Activated T-helper 1 cell treated with anti-CD3 and anti-CD28 coated beads, Interleukin-2, amount 50 U/mL, for 16 hours (primary cell): ENCODE measurements at regions not wholly inside any gene's neighbourhood (a gene's known extent, or its start where the extent isn't known, plus 50 kb on each side); places are given as distances from the start of the nearest gene placed in this dataset.

Experiments
- DNase-seq, 2 donors: peaks; one replicate each; pipeline ENCODE4 v3.0.0-alpha.2; 2020; ENCODE audit warnings: low read depth in 1 of 2, low spot score in 1 of 2

DNA sequence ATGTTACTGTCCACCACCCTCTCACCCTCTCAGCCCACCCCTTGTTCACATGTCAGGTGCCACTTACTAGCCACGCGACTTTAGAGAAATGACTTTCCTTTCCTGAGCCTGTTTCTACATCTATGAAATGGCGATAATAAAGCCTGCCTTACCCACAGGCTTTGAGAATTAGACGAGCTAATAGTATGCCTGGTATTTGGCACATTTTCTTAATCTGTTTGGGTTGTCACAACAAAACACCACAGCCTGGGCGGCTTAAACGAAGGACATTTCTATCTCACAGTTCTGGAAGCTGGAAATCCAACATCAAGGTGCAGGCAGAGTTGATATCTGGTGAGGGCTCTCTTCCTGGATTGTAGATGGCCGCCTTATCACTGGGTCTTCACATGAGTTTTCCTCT, 273.9 kb upstream of the FMN2 start:
- DNase-seq = no peak

DNA sequence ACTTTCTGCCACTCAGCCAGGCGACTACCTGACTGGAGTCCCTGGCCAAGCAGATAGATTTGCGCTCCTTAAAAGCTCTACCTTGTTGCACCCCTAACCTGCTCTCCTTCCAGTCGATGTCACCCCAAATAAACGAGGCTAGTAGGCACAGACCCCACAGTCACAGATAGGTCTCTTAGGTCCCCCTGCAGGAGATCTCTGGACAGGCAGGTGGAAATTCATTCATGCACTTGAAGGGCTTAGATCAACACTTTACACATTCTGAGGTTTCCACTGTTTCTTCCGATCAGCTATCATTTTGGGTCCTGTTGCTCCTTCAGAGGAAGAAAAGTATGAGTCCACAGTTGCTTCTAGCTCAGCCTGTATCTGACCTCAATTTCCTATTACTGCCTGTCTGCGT, 272.6 kb upstream of the FMN2 start:
- no peak for DNase-seq

DNA sequence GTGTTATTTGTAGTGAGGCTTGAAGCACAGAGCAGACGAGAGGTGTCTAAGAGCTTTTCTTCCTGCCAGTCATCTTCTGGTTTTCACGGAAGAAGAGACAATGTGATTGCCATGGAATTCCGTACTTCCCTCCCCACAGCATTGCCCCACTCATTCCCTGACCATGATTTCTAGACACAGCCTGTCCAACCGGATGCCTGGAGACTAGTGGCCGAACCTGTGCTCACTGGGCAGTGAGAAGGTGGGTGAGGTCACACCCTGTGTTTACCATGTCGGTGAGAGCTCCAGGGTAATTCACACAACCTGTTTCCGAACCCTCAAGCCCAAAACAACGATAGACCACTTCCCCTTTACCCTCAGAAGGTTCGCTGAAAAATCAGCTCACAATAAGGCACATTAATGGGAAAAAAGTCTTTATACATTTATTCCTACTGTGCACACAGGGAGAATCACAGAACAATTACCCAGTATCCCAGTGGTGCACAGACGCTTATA, 271.9 kb upstream of the FMN2 start:
- DNase-seq = no peak

DNA sequence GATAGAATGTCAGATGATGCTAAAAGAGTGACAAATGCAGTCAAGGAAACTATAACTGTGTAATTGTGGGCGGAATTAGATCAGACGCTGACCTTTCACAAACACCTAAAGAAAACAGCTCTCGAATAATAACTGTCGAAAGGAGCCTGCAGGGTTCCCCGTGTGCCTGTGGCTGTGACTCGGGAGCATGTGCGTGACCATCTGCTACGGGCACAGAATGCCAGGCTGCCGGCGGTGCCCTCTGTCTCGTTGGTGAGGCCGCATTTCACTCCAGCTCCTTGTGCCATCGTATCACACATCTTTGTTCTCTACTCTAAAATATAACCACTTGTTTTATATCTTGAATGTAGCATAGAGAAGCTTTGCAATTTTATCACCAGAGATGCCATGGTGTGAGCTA, 267.8 kb upstream of the FMN2 start:
- no peak for DNase-seq

DNA sequence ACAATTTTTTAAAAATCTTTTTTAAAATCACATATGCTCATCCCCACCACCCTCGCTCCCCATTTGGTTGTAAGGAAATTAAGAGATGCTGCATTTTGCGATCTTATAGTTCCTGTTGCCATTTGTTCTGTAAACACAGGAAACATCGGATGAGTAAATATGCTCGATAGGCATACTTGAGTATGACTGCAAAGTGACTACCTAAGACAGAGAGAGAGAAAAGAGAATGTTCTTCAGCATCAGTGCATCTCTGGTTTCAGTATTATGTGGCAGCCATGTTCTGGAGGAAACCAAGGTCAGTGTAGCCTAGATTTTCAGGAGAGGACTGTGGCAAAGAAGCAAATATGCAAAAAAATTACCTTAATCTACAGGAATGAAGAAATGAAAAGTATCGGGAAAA, 265.5 kb upstream of the FMN2 start:
- DNase-seq = no peak

DNA sequence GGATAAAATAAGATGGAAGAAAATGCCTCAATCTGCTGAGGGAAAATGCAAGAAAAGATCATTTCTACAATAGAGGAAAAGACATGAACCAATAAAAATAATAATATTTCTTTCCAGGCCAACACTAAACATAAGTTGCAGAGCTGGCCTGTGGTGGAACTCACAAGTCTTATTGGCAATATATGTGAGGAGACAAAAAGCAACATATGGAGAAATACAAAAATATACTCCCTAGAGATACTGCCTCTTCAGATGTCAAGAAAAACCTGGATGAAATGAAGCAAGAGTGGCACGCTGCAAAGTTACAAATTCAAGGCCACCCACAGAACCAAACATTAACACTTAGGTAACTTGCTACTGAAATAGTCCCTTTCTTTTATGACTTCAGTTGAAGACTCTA, 264.9 kb upstream of the FMN2 start:
- no peak for DNase-seq

DNA sequence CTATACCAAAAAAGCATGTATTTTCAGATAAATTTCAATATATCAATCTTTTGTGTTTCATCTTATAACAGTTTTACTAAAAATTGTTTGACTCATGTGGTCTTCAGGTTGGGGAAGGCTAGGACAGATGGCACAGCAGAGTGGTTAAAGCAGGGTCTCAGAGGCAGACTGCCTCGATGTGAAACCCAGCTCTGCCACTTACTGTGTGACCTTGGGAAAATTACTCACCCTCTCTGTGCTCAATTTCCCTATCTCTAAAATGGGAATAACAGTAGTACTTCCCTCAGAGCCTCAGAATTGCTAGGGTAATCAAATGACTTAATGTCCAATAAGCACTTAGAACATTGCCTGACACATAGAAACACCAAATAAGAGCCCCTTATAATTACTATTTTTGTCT, 262.1 kb upstream of the FMN2 start:
- no peak for DNase-seq

DNA sequence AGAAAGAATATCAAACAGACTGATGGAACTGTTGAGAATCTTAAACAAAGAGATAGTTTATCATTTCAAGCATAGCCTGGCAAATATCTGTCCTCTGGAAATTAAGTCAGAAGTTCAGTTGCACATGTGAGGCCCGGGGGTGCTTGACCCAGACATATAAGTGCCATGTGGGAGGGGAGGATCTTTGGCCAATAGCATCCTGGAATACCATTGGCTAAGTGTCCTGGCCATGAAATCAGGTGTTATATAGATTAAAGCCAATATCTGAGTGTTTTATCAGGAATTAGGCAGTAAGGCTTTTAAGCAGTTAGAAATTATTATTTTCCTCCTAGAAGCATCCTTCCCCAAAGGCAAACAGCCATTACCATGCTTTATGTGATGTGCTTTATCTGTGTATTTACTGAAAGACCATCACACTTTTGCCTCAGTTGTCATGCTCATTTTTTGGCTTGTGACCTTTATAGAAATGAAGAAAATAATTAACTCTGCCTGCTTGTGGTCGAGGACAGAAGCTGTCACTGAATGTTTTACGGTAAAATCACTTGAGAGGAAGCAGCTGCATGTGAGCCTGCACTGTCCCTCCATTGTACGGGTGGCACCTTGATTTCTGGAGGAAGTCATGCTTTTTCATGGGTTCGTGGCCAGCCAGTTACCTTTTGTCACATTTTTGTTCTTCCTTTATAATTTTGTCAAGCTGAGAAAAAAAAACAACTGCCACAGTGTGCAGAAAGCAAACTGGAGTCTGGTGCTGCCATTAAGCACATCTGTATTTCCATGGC, 259.9 kb upstream of the FMN2 start:
- DNase-seq = no peak

DNA sequence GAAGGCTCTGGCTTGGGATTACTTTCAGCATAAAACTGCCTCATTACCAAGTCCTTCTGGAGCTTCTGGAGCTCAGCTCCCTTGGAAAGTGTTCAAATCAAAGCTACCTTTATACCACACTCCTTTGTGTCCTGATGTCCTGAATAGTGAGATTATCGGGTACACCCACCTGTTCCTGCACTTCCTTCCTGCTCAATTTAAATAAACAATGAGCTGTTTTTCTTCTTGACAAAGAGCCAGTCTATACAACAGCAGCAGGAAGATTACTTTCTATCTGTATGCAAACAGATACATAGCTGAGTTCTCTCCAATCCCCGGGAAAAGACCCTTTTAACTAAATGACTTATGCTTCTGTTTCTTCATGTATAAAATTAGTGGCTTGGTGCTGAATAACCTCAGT, 258.0 kb upstream of the FMN2 start:
- DNase-seq = no peak

DNA sequence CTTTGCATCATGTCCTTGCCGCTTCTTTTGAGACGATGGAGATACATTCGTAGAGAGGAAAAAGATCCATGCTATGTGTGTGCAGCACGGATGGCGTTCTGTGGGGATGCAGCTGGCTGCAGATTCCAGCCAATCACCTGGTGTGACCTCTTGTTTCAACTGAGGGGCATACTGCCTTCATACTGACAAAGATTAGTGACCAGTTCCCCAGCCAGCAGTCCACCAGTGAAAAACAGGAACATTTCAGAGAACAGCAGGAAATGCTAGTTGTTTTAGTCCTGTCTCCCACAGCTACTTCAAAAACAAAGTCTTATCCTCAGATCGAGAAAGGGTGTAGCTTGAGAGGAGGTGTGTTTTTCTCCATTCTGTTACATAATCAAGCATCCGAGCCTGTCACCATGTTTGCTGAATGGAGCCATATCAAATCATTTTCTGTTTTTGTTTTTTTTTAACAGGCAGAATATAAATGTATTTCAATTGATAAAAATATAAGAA, 255.7 kb upstream of the FMN2 start:
- DNase-seq = no peak

DNA sequence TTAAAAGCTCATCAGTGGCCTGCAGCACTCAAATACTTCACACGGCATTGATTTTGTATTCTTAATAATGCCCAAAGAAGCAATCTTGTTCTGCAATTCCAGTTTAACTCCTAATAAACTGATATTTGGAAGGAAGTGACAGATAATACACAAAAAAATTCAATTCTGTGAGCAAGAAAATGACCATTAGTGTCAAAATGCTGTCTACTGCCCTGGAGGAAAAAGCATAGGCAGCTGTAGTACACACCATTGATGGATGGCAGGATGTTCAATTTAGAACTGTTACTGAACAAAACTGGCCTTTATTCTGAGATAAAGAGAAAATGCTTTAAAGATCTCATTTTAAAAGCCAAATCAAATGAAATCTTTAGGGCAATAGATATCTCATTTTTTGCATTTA, 251.3 kb upstream of the FMN2 start:
- no peak for DNase-seq

DNA sequence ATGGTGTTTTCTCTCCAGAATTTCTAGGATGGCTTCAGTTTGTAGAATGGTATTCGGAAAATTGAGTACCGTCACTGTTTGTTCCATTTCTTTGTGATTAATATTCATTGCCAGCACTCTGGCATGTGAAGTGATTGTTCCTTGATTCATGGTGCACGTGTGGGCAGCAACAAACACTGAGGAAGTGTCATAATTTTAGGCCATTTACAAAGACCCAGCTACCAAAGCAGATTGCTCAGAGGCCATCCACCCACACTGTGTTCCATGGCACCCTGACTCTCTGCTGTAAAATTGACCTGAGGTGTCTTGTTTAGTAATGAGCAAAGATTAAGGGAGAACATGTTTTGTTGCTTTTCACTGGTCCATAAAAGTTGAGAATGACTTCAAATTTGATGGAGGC, 250.9 kb upstream of the FMN2 start:
- no peak for DNase-seq

DNA sequence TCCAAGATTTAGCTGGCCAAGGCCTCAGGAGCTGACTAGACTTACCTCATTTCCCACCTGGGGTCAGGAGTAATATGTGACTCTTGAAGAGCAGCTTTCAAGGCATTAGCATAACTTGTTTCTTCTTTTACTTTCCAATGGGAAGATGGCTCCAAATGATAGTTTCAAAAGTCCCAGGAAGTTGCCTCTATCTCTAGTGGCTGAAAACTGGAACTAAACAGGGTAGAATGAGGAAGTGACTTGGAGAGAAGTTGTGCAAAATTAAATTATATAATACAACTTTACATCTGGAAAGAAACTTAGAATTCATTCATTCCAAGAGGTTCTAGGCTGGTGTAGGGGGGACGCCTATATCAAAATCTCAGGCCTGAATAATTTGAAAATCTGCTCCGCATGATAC, 250.1 kb upstream of the FMN2 start:
- no peak for DNase-seq

DNA sequence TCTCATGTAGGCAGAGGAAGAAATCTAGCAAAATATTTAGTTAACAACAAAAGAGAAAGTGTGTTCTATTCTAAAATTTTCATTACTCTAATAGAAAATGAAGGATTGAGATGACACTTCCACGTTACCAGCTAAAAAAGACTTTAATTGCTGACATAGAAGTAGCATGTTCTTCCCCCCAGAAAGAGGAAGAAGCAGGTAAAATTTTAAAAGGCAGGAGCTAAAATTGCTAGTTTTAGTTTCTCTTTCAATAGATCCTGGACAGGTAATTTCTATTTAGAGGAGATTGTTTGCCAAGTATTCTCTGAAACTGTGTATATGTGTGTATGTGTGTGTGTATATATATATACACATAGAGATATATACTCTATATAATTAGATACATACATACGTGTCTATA, 248.1 kb upstream of the FMN2 start:
- DNase-seq = no peak

DNA sequence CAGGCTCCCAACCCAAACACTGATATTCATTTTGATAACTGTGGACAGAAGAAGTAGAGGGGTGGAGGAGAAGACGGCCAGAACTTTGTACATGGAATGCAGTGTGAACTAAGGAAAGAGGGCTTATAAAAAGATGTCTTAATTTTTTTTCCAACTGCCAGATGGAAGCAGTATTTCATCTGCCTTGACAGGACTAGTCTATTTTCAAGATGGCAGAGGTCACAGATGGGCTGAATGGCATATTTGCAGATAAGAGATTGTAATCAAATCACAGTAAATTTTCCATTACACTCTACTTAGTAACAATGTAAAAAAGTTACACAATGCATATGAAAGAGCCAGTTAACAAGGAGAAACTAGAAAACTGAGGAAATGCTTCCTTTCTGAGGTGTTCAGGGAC, 246.8 kb upstream of the FMN2 start:
- DNase-seq = no peak

DNA sequence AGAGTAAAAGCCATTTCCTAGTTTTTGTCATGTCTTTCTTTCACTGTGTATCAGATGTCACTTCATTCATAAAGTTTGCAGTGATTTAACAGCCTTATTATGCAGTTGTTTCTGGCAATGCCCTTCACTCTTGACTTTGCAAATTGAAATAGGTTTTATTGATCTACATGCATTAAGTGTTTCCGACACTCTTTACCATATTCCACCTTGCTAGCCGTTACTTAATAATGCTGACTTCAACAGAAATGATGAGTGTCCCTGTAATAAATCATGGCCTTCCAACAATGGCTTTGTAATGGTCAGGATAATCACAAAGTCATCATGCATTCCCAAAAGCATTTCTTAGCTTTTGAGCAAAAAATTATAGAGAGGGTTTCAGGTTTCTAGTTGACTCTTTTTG, 236.8 kb upstream of the FMN2 start:
- no peak for DNase-seq

DNA sequence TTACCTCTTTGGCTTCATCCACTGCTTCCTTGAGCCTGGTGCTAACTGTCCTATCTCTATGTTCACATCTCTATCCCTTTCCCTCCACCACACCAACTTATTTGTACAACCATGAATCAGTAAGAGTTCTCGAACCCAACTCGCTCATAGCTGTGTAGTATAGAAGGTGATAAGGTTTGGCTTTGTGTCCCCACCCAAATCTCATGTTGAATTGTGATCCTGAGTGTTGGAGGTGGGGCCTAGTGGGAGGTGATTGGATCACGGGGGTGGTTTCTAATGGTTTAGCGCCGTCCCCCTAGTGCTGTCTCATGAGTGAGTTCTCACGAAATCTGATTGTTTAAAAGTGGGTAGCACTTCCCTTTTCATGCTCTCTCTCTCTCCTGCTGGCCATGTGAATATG, 235.6 kb upstream of the FMN2 start:
- no peak for DNase-seq

DNA sequence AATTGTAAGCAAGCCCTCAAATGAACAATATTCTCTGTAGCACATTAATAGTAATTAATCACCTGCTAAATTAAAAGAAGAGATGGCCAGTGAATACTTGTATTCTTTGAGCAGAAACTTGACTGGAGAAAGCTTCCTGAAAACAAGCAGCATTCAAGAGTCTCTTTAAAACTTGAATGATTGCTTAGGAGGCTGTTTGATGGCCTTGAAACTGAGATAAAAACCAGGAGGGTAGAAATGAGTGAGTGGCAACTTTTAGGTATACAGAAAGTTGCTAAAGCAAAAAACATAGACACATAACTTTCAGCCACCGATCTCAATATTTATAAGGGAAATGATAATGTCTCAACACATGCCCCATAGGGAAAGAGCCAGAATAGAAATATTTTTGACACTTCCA, 234.8 kb upstream of the FMN2 start:
- no peak for DNase-seq

DNA sequence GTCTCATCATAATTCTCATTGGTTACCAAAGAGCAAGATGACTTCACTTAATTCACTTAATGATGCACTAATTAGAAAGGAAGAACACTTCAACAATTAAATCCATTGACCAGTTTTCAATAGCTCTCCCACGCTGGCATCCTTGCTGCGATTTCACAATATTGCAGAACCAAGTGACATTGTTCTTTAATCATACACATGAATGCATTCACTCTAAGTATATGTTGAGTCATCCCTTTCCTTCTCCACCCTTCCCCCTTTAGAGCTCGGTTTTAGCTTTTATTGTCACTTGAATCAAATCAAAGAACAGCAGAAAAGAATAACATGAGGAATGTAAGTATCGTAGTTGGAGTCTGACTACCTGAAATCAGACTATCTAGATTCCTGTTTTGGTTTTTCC, 233.6 kb upstream of the FMN2 start:
- no peak for DNase-seq

DNA sequence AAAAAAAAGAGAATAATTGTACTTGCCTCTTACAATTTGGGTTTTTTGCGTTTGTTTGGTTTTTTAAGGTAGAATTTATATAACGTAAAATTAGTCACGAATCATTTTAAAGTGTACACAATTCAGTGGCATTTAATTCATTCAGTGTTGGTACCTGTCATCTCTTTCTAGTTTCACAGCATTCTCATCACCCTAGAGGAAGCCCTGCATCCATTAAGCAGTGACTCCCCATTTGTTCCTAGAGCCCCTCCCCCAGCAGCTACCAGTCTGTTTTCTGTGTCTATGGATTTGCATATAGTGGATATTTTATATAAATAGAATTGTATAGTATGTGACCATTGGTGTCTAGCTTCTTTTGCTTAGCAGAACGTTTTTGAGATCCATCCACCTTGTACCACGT, 233.2 kb upstream of the FMN2 start:
- DNase-seq = no peak

DNA sequence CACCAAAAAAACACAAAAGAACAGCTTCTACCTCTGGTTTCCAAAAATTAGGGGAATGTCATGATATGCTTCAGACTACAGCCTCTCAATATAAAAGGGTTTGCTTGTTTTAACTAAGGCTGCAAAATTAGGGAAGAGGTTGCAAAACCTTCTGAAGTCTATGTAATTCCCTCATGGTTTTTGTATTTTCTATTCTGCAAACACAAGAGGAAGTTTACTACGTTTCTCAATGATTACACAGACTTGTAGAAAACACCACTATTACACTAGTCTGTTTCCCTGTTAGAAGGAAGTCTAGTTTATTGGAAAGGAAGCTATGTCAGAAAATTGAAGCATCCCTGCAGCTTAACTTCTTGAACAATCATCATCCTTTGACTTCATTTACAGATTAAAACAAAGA, 229.7 kb upstream of the FMN2 start:
- DNase-seq = no peak

DNA sequence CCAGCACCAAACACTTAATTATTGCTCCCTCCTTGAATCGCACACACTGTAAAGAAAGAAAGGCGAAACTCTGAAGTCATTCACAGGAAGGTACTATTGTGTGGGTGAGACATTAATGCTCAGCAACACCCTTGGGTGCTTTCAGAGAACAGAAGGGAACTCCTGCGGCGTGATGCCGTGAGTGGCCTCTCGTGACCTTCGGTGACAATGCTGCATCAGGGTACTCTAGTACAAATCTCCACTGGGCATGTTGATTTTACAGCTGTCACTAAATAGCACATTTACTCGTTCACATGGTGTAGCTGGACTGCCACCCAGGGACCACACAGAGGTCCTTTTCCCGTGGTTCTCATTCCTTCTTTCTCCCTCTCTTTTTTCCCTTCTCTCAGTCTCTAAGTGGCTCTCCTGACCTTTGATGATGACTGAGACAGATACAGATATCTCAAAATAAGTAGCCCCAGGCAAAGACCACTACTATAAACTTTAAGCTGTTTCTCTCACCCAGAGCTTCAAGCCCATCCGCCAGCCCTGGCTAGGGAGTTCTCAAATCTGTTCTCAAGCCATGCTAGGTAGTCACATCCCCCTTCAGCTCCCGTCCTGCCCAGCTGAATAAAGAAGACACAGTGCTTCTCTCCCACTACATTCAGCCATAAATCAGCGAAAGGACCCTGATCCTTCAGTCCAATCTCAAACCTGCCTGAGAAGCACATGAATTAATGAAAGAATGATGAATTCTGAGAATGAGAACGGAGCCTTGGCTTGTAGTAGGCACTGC, 223.4 kb upstream of the FMN2 start:
- DNase-seq = no peak

DNA sequence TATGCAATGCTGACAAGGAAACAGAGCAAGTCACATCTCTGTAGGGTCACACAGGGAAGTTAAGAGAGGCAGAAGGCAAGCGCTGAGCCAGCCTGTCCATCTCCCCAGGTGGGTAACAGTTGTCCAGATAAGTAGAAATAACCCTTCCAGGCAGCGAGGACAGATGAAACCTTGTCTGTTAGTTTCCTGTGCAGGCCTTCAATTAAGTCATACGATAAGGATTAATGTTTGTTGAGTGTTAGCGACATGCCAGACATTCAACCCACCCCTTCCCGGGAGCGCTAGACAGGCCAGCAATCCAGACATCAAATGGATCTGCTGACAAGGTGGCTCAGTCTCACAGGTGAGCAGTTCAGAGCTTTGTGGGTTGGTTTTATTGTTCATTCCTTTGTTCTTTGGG, 221.5 kb upstream of the FMN2 start:
- no peak for DNase-seq
